ENCODE measurements at regions not wholly inside any gene's neighbourhood (a gene's known extent, or its start where the extent isn't known, plus 50 kb on each side); places are given as distances from the start of the nearest gene placed in this dataset.
"Not testable (repeated sequence)": the region's sequence is repeated elsewhere in the genome, so short reads cannot be mapped to it uniquely, and the experiment has no call there.

- no peak for DNase-seq
Measured at GRCh38 chr15:38128921-38129320, 123.7 kb upstream of the SPRED1 start.

DNA sequence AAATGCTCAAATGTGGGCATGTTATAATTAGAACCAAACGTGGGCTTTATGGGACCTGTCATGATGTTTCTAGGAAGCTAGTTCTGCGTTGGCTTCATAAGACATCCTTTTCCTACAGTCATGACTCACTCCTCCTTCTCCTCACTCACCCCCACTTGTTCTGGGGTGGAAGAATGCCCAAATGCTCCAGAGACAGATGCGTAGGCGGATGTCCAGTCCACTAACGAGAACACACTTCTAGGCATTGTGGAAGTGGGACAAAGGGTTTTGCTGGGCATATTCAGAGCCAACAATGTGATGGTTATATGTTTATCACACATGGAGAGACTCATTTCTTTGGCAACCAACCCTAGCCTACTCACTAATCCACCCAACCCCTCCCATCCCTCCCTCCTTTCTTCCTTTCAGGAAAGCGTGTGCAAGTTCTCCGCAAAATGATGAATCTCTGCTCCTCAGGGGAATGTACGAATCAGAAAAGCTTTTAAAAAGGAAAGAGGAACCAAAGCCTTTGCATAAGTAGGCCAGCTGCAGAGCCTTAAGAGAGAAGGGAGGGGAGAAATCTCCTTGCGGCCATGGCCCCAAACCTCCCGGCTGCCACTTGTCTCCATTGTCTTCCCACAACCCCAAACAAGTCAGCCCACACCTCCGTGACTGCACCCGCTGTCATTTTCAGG is 123.0 kb upstream of the SPRED1 start:
- no peak for DNase-seq

DNA sequence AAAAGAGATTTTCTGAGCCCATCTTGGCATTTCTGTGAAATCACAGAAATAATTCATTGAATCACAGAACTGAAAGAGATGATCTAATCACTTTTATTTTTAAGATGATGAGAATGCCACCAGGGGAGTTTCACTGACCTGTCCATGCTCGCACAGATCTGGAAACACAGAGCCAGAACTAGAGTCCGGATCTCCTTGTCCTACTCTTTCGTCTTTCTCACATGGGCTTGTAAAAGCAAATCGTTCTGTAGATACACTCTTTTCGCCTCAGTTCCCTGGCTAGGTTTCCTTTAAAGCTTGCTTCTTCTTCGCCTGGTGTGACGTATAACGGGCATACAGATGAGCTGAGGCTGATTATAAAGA is 122.5 kb upstream of the SPRED1 start:
- DNase-seq = no peak

GRCh38 chr15:38130740-38131498 is 121.7 kb upstream of the SPRED1 start:
- no peak for DNase-seq

DNA sequence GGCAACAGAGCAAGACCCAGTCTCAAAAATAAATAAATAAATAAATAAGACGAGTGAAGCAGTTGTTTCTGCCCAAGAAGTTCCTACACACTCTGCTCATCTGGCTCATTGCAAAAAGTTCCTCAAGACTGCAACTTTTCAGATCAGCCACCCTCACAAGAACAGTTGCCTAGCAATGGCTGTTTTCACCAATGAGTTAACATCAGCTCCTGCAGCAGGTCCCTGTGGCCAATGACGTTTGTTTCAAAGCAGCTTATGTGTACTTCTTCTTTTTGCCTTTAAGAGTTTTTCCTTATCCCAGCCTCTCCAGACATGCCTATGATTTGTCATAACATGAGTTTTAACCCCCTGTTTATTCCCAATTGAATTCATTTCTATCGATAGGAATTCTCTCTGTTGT is 118.4 kb upstream of the SPRED1 start:
- no peak for DNase-seq

GRCh38 chr15:38142195-38142594 is 110.4 kb upstream of the SPRED1 start:
- not testable (repeated sequence) for DNase-seq

DNA sequence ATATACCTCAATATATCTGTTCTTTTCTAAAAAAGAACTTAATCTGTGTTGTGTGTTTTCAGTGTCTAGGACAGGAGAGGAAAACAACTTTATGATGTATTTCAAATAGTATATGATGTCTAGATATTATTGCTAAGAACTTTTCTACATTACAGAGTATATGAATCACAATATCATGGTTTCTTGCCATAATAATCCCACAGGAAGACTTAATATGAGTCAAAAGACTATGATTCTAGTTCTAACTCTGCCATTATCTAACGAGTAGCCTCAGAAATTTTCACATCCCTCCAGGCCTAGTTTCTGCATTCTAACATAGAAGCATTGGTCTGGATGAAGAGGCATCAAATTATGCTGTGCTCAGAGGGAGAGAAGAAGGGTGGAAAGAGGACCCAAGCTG is 107.7 kb upstream of the SPRED1 start:
- no peak for DNase-seq

- no peak for DNase-seq
Measured at GRCh38 chr15:38145651-38146111, 107.0 kb upstream of the SPRED1 start.

- no peak for DNase-seq
Measured at GRCh38 chr15:38147246-38147645, 105.4 kb upstream of the SPRED1 start.

DNA sequence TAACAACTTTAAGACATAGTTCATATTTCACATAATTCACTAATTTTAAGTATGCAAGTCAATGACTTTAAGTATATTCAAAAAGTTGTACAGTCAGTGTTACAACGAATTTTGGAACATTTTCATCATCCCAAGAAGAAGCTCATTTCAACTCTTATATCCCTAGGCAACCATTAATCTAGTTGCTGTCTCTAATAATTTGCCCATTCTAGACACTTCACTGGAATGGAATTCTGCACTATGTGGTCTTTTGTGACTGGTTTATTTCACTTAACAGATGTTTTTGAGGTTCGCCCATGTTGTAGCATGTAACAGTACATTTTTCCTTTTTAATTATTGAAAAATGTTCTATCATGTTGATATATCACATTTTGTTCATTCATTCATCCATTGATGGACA is 104.2 kb upstream of the SPRED1 start:
- DNase-seq = no peak

DNA sequence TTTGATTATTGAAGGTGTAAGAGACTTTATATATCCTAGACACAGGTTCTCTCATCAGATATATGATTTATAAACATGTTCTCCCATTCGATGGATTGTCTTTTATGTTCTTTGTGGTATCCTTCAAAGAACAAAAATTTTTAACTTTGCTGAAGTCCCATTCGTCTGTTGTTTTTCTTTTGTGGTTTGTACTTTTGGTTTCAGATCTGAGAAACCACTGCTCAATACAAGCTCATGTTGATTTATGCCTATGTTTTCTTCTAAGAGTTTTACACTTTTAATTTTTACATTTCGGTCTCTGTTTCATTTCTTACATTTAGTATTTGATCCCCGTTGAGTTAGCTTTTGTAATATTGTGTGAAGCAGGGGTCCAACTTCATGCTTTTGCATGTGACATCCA is 103.3 kb upstream of the SPRED1 start:
- DNase-seq = no peak

DNA sequence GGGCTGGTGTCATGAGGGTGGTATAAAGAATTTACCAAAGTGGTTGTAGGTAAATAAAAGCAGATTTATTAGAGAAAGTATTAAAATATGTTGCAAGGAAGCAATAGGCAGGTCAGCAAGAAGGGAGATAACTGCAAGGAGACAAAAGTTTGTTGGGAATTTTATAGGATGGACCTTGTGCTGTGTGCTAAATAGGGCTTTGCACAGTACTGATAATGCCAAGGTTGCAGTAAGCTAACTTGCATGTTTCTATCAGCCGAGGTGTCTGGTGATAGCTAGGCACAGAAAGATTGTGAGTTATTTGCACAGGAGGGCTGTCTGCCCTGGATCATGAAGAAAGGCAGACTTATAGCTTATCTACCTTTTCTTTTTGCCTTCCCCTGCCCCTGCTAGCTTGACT is 102.5 kb upstream of the SPRED1 start:
- no peak for DNase-seq

- no peak for DNase-seq
Measured at GRCh38 chr15:38150794-38151193, 101.8 kb upstream of the SPRED1 start.

DNA sequence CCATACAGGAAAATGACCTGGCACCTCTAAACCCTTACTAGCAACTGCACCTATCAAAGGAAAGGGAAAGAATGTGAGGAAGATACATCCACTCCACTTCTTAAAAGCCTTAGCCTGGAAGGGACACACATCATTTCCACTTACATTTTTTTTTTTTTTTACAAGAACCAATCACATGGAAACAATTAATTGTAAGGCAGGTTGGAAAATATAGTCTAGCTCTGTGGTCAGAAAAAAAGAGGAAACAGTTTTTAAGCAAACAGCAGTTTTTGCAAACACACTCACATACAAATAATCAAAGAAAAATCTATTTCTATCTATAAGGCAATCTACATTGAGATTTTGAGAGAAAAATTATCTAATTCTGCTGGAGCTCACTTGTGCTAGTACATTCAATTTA is 98.9 kb upstream of the SPRED1 start:
- DNase-seq = no peak

DNA sequence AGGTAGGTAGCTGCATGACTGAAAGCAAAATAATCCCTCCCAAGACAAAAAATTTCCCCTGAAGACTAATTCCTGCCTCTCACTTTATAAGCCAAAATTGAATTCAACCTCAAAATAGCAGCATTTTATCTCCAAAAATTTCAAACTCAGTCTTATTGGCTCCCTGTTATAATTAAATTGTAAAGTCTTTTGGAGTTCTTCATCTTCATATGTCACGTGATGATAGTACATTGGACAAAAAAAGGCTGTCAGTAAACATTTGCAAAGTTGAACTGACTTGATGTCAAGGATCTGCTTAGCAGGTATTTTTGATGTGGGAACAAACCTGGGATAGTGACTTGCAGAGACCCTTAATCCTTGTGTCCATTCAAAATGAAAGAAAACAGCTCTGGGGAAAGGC is 98.4 kb upstream of the SPRED1 start:
- DNase-seq = no peak

DNA sequence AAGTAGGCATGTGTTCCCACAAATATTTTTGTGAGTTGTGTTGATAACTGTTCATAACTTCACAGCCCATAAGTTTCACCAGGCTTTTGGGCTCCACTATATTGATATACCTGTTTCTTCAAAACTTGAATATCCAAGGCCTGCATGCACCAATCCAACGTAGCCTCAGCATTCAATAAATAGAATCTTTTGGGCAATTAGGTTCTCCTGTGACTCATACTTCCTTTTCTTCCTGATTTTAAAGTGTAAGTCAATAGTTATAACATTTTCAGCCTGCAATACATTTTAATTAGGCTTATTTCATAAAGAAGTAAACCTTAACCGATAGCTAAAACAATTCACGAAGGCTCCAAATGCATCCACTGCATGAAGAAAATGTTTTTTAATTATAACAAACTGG is 97.8 kb upstream of the SPRED1 start:
- DNase-seq = no peak

- no peak for DNase-seq
Measured at GRCh38 chr15:38163658-38164057, 89.0 kb upstream of the SPRED1 start.

GRCh38 chr15:38164061-38164460 is 88.6 kb upstream of the SPRED1 start:
- no peak for DNase-seq

GRCh38 chr15:38164507-38164906 is 88.1 kb upstream of the SPRED1 start:
- no peak for DNase-seq

GRCh38 chr15:38168467-38169070 is 84.1 kb upstream of the SPRED1 start:
- DNase-seq = no peak

- DNase-seq = no peak
Measured at GRCh38 chr15:38171973-38172372, 80.7 kb upstream of the SPRED1 start.

DNA sequence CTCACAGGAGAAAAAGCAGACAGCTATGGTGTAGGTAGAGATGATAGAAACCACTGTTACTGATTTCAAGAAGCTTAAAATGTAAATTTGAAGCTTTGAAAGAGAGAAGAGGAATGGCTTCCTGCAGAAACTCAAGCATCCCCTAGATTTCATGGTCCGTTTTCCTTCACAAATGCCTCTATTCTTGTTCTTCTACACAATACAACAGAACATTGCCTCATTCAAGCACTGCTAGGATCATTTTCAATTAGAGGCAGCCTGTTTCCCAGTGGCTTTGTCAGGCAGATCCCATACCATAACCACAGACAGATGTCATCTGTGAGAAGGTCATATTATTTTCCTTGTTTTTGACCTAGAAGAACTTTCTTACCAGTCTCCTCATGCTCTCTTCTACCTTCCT is 77.9 kb upstream of the SPRED1 start:
- DNase-seq = no peak

DNA sequence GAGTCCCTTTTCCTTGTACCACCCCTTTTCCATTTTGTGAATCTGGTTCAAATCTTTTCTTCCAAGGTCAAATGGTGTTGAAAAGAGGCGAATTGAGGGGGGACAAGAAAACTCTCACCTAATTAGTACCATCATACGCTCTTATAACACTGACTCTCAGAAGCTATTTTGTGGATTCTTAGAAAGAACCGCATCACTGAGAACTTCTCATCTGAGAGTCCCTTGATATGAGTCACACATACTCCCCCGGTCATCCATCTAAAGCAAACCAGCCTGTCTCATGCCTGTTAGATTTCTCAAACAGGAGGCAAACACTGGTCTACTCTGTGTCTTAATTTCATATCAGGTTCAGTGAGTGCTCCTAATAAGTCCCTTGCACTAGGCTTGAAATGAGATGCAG is 76.5 kb upstream of the SPRED1 start:
- DNase-seq = no peak

GRCh38 chr15:38176691-38177090 is 75.9 kb upstream of the SPRED1 start:
- no peak for DNase-seq
